ENCODE measurements at regions not wholly inside any gene's neighbourhood (a gene's known extent, or its start where the extent isn't known, plus 50 kb on each side); places are given as distances from the start of the nearest gene placed in this dataset.

DNA sequence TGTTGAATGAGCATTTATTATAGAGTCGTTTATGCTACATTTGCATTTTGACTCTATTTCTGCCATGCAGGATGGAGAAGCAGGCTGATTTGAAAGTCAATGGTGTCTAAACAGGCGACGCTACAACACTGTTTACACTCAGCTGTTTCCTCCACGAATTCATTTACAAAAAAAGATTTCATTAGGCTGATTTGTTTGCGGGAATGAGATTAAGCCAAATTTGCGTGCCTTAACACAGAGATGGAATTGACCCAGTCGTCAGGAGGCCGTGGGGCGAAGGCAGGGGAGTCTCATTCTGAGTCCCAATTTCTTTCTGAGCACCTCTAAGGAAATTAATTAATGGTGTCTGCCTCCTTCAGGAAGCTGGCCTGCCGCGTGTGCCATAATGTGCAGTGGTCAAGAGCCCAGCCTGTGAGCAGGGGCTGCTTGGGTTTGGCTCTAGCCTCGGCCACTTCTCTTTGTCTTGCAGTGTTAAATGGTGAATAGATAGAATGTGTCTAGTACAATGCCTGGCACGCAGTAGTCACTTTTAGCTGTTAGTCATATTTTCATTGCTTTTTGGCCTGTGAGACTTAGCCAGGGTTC is 88.6 kb upstream of the NKD1 start:
- Histone ChIP-seq H3K27ac (ENCODE audit: low read length, poor library complexity, severe bottlenecking) (no peak overlapping the region), H2BK12ac (ENCODE audit: low read length in 2 of 2) (no peak overlapping the region), H3K79me1 (replicated peaks; ENCODE audit: low read length, poor library complexity, severe bottlenecking) (no peaks in the 10 kb centered on the region), H3K9ac (ENCODE audit: low read length) (no peak overlapping the region), H2BK15ac (ENCODE audit: low read depth, poor library complexity, severe bottlenecking) (no peak overlapping the region), H3K36me3 (ENCODE audit: control insufficient read depth in 1 of 2, insufficient read depth in 2 of 2, low read depth in 1 of 2, low read length in 2 of 2) (no peaks in the 10 kb centered on the region), H3K23ac (ENCODE audit: low read length in 2 of 2) (no peak overlapping the region), H2BK5ac (ENCODE audit: low read depth, low read length, poor library complexity, severe bottlenecking) (no peak overlapping the region), H3K4ac (ENCODE audit: low read depth in 1 of 2, low read length in 2 of 2) (no peak overlapping the region), H3K9me3 (ENCODE audit: control insufficient read depth, low read length) (no peaks in the 10 kb centered on the region), H3K4me2 (ENCODE audit: low read length, poor library complexity, severe bottlenecking) (no peak overlapping the region), H4K8ac (ENCODE audit: low read length) (no peak overlapping the region), H2BK120ac (ENCODE audit: low read depth, low read length) (no peak overlapping the region), H3K18ac (ENCODE audit: low read depth in 1 of 2, low read length in 2 of 2) (no peak overlapping the region), H3K4me1 (ENCODE audit: control insufficient read depth, insufficient read depth, low read depth, low read length) (no peaks in the 10 kb centered on the region), H3K27me3 (ENCODE audit: control insufficient read depth in 1 of 2, insufficient read depth in 1 of 2, low read length in 2 of 2) (peaks cover 53 to 54% of the 10 kb centered on the region in 2 experiments), H3K4me3 (ENCODE audit: insufficient read depth in 1 of 2, low read depth in 1 of 2, low read length in 2 of 2) (no peak overlapping the region), H2AK5ac (ENCODE audit: low read length, severe bottlenecking) (no peak overlapping the region), H4K91ac (ENCODE audit: low read length) (no peak overlapping the region), H3K14ac (ENCODE audit: low read length in 2 of 2) (no peak overlapping the region), H2AFZ (ENCODE audit: low read depth, low read length) (no peak overlapping the region)
- 63% methylated on average over 13 of the region's 13 CpGs for whole genome bisulfite sequencing
- no peak for DNase-seq

DNA sequence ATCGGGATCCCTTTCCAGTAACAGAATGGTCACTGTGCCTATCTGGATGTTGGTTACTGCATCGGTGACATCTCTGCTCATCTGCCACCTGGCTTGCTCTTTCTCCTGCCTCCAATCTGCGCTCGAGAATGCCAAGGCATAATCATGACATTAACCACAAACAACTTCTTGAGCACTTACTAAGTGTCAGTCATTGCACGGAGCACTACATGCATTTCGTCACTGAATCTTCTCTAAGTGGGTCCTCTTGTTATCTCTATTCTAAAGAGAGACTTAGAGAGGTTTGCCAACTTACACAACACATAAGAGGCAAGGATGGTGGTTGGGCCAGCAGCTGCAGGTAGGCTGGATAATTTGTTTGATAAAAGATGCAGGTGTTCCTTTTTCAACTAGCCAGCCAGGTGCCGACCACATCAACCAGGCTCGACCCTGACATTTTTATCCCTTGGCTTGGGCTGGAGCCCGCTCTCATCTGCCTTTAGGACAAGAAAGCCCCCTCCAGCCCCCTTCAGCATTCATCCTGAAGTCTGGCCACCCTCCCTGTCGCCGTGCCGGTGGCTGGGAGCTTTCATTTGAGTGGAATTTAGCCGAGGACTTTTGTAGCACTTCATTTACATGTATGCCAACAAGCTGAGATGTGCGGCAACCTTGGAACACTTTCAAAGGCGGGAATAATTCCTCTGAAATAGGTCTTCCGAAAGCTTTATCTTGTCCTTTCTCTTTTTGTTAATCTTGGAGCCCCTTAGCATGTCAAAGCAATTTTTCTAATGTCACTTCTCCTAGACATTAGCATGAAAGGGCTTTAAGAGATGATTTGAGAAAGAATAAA is 89.3 kb upstream of the NKD1 start:
- no peak overlapping the region for H3K9ac ChIP-seq (ENCODE audit: low read length)
- no peak overlapping the region for H4K8ac ChIP-seq (ENCODE audit: low read length)
- H3K14ac ChIP-seq (ENCODE audit: low read length in 2 of 2), result no peak overlapping the region
- peaks cover 47 to 52% of the 10 kb centered on the region in 2 experiments for H3K27me3 ChIP-seq (ENCODE audit: control insufficient read depth in 1 of 2, insufficient read depth in 1 of 2, low read length in 2 of 2)
- H3K9me3 ChIP-seq (ENCODE audit: control insufficient read depth, low read length), result no peaks in the 10 kb centered on the region
- H3K4me3 ChIP-seq (ENCODE audit: insufficient read depth in 1 of 2, low read depth in 1 of 2, low read length in 2 of 2), result no peak overlapping the region
- H2BK15ac ChIP-seq (ENCODE audit: low read depth, poor library complexity, severe bottlenecking), result no peak overlapping the region
- H3K4ac ChIP-seq (ENCODE audit: low read depth in 1 of 2, low read length in 2 of 2), result no peak overlapping the region
- no peak overlapping the region for H2BK5ac ChIP-seq (ENCODE audit: low read depth, low read length, poor library complexity, severe bottlenecking)
- no peak overlapping the region for H2BK12ac ChIP-seq (ENCODE audit: low read length in 2 of 2)
- H3K79me1 ChIP-seq (replicated peaks; ENCODE audit: low read length, poor library complexity, severe bottlenecking), result no peaks in the 10 kb centered on the region
- H3K36me3 ChIP-seq (ENCODE audit: control insufficient read depth in 1 of 2, insufficient read depth in 2 of 2, low read depth in 1 of 2, low read length in 2 of 2), result no peaks in the 10 kb centered on the region
- no peak for DNase-seq
- no peak overlapping the region for H2AK5ac ChIP-seq (ENCODE audit: low read length, severe bottlenecking)
- no peak overlapping the region for H4K91ac ChIP-seq (ENCODE audit: low read length)
- H2AFZ ChIP-seq (ENCODE audit: low read depth, low read length), result no peak overlapping the region
- H3K18ac ChIP-seq (ENCODE audit: low read depth in 1 of 2, low read length in 2 of 2), result no peak overlapping the region
- H3K4me2 ChIP-seq (ENCODE audit: low read length, poor library complexity, severe bottlenecking), result no peak overlapping the region
- H3K4me1 ChIP-seq (ENCODE audit: control insufficient read depth, insufficient read depth, low read depth, low read length), result no peaks in the 10 kb centered on the region
- H3K23ac ChIP-seq (ENCODE audit: low read length in 2 of 2), result no peak overlapping the region
- no peak overlapping the region for H2BK120ac ChIP-seq (ENCODE audit: low read depth, low read length)
- WGBS, result 65% methylated on average over 14 of the region's 16 CpGs
- no peak overlapping the region for H3K27ac ChIP-seq (ENCODE audit: low read length, poor library complexity, severe bottlenecking)

DNA sequence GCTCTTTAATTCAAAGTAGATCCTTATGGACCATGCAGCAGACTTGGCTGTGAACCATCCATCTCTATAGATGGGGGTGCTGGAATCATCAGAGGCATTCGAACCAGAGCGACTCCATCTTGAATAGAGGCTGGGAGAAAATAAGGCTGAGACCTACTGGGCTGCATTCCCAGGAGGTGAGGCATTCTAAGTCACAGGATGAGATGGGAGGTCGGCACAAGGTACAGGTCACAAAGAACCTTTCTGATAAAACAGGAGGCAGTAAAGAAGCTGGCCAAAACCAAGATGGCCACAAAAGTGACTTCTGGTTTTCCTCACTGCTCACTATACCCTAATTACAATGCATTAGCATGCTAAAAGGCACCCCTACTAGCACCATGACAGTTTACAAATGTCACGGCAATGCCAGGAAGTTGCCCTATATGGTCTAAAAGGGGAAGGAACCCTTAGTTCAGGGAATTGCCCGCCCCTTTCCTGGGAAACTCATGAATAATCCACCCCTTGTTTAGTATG is 89.2 kb upstream of the BRD7 start:
- 74% methylated on average over 5 of the region's 5 CpGs for WGBS
- H3K4ac ChIP-seq (ENCODE audit: low read depth in 1 of 2, low read length in 2 of 2), result no peak overlapping the region

DNA sequence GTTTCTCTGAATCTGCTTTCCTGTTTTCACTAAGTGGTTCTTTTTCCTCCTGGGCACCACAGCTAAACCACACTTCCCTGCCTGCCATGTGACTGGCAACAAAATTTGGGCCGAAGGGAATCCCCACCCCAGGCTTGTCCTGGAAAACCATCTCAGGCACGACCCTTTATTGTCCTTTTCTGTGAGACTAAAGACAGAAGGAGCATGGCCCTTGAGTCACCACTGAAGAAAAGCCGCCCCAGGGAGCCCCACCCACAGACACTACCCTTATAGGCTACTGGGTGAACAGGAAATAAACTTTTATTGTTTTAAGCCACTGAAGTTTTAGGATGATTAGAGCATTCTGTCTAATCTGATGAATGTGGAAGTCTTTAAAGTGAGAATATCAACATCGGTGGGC is 88.6 kb upstream of the BRD7 start:
- no peak overlapping the region for H3K4ac ChIP-seq (ENCODE audit: low read depth in 1 of 2, low read length in 2 of 2)
- H2BK12ac ChIP-seq (ENCODE audit: low read length in 2 of 2), result no peak overlapping the region
- peaks cover 38 to 39% of the 10 kb centered on the region in 2 experiments for H3K27me3 ChIP-seq (ENCODE audit: control insufficient read depth in 1 of 2, insufficient read depth in 1 of 2, low read length in 2 of 2)
- no peak overlapping the region for H3K18ac ChIP-seq (ENCODE audit: low read depth in 1 of 2, low read length in 2 of 2)
- H3K9me3 ChIP-seq (ENCODE audit: control insufficient read depth, low read length), result no peaks in the 10 kb centered on the region
- no peaks in the 10 kb centered on the region for H3K79me1 ChIP-seq (replicated peaks; ENCODE audit: low read length, poor library complexity, severe bottlenecking)
- no peak for DNase-seq
- no peak overlapping the region for H2BK15ac ChIP-seq (ENCODE audit: low read depth, poor library complexity, severe bottlenecking)
- no peak overlapping the region for H3K4me2 ChIP-seq (ENCODE audit: low read length, poor library complexity, severe bottlenecking)
- no peak overlapping the region for H2BK5ac ChIP-seq (ENCODE audit: low read depth, low read length, poor library complexity, severe bottlenecking)
- H4K8ac ChIP-seq (ENCODE audit: low read length), result no peak overlapping the region
- no peak overlapping the region for H3K27ac ChIP-seq (ENCODE audit: low read length, poor library complexity, severe bottlenecking)
- H2AK5ac ChIP-seq (ENCODE audit: low read length, severe bottlenecking), result no peak overlapping the region
- no peak overlapping the region for H2BK120ac ChIP-seq (ENCODE audit: low read depth, low read length)
- no peak overlapping the region for H2AFZ ChIP-seq (ENCODE audit: low read depth, low read length)
- H3K36me3 ChIP-seq (ENCODE audit: control insufficient read depth in 1 of 2, insufficient read depth in 2 of 2, low read depth in 1 of 2, low read length in 2 of 2), result no peaks in the 10 kb centered on the region
- no peak overlapping the region for H3K23ac ChIP-seq (ENCODE audit: low read length in 2 of 2)
- H4K91ac ChIP-seq (ENCODE audit: low read length), result no peak overlapping the region
- no peak overlapping the region for H3K14ac ChIP-seq (ENCODE audit: low read length in 2 of 2)
- H3K4me1 ChIP-seq (ENCODE audit: control insufficient read depth, insufficient read depth, low read depth, low read length), result no peaks in the 10 kb centered on the region
- no peak overlapping the region for H3K4me3 ChIP-seq (ENCODE audit: insufficient read depth in 1 of 2, low read depth in 1 of 2, low read length in 2 of 2)
- WGBS, result 89% methylated on average over 2 of the region's 4 CpGs
- no peak overlapping the region for H3K9ac ChIP-seq (ENCODE audit: low read length)

More for the DNA sequence above, 89.2 kb upstream of the BRD7 start:
- Histone ChIP-seq H2BK12ac (ENCODE audit: low read length in 2 of 2) (no peak overlapping the region), H3K4me1 (ENCODE audit: control insufficient read depth, insufficient read depth, low read depth, low read length) (no peaks in the 10 kb centered on the region), H3K79me1 (replicated peaks; ENCODE audit: low read length, poor library complexity, severe bottlenecking) (no peaks in the 10 kb centered on the region), H2BK15ac (ENCODE audit: low read depth, poor library complexity, severe bottlenecking) (no peak overlapping the region), H2AK5ac (ENCODE audit: low read length, severe bottlenecking) (no peak overlapping the region), H3K4me3 (ENCODE audit: insufficient read depth in 1 of 2, low read depth in 1 of 2, low read length in 2 of 2) (no peak overlapping the region), H3K27ac (ENCODE audit: low read length, poor library complexity, severe bottlenecking) (no peak overlapping the region), H3K23ac (ENCODE audit: low read length in 2 of 2) (no peak overlapping the region), H3K9me3 (ENCODE audit: control insufficient read depth, low read length) (no peaks in the 10 kb centered on the region), H2BK5ac (ENCODE audit: low read depth, low read length, poor library complexity, severe bottlenecking) (no peak overlapping the region), H3K36me3 (ENCODE audit: control insufficient read depth in 1 of 2, insufficient read depth in 2 of 2, low read depth in 1 of 2, low read length in 2 of 2) (no peaks in the 10 kb centered on the region), H3K14ac (ENCODE audit: low read length in 2 of 2) (no peak overlapping the region), H4K91ac (ENCODE audit: low read length) (no peak overlapping the region), H3K27me3 (ENCODE audit: control insufficient read depth in 1 of 2, insufficient read depth in 1 of 2, low read length in 2 of 2) (peaks cover 38 to 45% of the 10 kb centered on the region in 2 experiments), H4K8ac (ENCODE audit: low read length) (no peak overlapping the region), H3K9ac (ENCODE audit: low read length) (no peak overlapping the region), H3K18ac (ENCODE audit: low read depth in 1 of 2, low read length in 2 of 2) (no peak overlapping the region), H3K4me2 (ENCODE audit: low read length, poor library complexity, severe bottlenecking) (no peak overlapping the region), H2BK120ac (ENCODE audit: low read depth, low read length) (no peak overlapping the region), H2AFZ (ENCODE audit: low read depth, low read length) (no peak overlapping the region)
- no peak for DNase-seq
